GM12873 (cell line): ENCODE measurements at regions not wholly inside any gene's neighbourhood (a gene's known extent, or its start where the extent isn't known, plus 50 kb on each side); places are given as distances from the start of the nearest gene placed in this dataset.
A peak's percentile ranks its signal among the peaks of the same experiment; 100 is the strongest.

Experiments
- CTCF ChIP-seq: IDR thresholded peaks from 2 replicates; pipeline ENCODE4 v1.5.1; 2012; ENCODE audit warnings: low read depth, mild to moderate bottlenecking, moderate library complexity, low read length, control low read depth; ENCODE audit not compliant: insufficient read depth; ENCODE audit errors: missing control alignments

- TF ChIP-seq CTCF: no peak
These were observed 173.2 kb upstream of the GRIP1 start for GRCh38 chr12:66852091-66852490.

GRCh38 chr12:66852765-66853164 is 173.9 kb upstream of the GRIP1 start:
- TF ChIP-seq CTCF: no peak

GRCh38 chr12:66859751-66860440 is 181.0 kb upstream of the GRIP1 start:
- no peak for TF ChIP-seq CTCF

GRCh38 chr12:66860752-66861750 is 182.2 kb upstream of the GRIP1 start:
- peak; percentile 83 for TF ChIP-seq CTCF

GRCh38 chr12:66862356-66862985 is 183.6 kb upstream of the GRIP1 start:
- no peak for TF ChIP-seq CTCF

- no peak for TF ChIP-seq CTCF
These were observed 184.4 kb upstream of the GRIP1 start for GRCh38 chr12:66863276-66863675.

GRCh38 chr12:66877925-66878324 is 199.0 kb upstream of the GRIP1 start:
- no peak for TF ChIP-seq CTCF
